GM19025 (cell line): ENCODE measurements at regions not wholly inside any gene's neighbourhood (a gene's known extent, or its start where the extent isn't known, plus 50 kb on each side); places are given as distances from the start of the nearest gene placed in this dataset.
"Not testable (repeated sequence)": the region's sequence is repeated elsewhere in the genome, so short reads cannot be mapped to it uniquely, and the experiment has no call there.

Source experiments
- ATAC-seq: cut with Tn5 transposase; IDR thresholded peaks from one replicate; pipeline ENCODE4 v1.9.1; 2021; ENCODE audit warnings: mild to moderate bottlenecking, low read depth, moderate library complexity; ENCODE audit not compliant: unreplicated experiment

DNA sequence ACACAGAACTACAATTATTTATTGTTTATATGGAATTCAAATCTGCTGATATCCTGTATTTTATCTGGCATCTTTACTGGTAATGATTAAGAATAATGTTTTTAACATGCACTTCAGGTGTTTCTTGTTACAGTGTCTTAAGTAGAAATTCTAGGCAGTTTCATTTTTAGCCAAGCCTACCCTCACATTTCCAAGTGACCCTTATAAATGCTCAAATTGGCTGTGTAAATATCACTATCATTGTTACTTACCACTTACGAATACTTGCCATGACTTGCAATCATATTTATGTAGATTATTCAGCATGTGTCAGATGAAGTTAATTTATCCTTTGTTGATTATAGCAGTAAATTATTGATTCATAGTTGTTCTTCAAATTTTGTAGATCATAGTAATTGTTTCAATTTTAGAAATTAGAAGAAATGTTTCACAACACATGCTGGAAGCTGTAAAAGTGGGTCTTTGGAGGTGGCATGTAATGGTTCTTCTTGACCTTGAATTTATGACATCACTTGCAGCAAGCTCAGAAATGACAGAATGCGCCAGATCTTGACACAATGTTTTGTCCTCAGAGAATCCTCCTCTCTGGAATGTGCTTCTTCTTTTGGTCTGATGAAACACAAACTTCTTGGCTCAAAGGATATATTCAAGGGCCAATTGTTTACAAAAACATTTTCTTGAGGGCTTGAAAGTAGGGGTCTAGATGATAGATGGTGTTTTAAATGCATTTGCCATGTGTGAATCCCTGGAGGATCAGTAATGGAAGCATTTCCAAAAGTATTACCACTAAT, 471.8 kb downstream of the COL12A1 start:
- ATAC-seq: no peak

DNA sequence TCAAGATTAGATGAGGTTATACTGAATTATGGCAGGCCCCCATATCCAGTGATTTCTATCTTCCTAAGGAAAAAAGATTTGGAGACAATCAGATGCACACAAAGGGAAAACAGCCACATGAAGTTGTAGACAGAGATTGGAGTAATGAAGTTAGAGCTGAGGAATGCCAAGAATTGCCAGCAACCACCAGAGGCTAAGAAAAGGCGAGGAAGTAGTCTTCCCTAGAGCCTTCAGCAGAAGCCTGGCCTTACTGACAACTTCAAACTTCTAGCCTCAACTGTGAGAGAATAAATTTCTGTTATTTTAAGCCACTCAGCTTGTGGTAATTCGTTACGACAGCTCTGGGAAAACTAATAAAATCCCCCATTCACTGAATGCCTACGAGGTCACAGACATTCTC, 473.9 kb downstream of the COL12A1 start:
- no peak for ATAC-seq

DNA sequence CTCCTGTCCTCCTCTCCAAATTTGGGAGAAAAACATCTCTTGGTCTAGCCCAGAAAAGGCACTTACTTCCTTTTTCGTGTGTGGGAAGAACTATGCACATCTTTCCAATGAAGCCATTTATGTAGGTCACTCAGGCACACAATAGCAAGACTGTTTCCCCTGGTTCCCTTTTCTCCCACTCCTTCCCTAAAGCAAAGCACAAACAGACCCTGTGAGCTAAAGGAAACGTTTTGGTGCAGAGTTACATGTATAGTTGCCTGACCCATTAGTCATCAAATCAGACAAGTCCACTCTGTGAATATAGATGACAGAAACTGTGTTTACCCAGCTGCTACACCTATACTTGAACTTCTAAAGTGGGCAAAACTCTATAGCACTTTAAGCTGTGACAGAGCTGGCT, 474.6 kb downstream of the COL12A1 start:
- no peak for ATAC-seq

DNA sequence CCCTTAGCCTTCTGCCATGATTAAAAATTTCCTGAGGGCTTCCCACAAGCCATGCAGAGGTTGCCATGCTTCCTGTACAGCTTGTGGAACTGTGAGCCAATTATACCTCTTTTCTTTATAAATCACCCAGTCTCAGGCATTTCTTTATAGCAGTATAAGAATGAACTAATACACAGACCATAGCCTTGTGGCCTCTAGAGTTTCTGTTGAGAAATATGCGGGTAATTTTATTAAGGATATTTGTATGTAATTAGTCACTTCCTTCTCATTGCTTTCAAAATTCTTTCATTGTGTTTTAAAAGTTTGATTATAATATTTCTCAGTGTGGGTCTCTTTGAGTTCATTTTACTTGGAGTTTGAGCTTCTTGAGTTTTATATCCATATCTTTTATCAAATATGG, 484.9 kb downstream of the COL12A1 start:
- no peak for ATAC-seq

DNA sequence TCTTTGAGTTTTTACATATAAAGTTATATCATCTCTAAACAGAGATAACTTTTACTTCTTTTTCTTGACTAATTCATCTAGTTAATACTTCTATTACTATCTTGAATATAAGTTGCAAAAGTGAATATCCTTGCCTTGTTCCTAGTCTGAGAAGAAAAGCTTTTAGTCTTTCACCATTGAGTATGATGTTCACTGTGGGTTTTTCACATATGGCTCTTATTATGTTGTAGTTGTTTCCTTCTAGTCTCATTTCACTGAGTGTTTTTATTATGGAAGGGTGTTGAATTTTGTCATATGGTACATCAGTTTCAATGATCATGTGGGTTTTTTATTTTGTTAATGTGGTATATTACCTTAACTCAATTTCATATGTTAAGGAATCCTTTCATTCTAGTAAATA, 488.3 kb downstream of the COL12A1 start:
- no peak for ATAC-seq

DNA sequence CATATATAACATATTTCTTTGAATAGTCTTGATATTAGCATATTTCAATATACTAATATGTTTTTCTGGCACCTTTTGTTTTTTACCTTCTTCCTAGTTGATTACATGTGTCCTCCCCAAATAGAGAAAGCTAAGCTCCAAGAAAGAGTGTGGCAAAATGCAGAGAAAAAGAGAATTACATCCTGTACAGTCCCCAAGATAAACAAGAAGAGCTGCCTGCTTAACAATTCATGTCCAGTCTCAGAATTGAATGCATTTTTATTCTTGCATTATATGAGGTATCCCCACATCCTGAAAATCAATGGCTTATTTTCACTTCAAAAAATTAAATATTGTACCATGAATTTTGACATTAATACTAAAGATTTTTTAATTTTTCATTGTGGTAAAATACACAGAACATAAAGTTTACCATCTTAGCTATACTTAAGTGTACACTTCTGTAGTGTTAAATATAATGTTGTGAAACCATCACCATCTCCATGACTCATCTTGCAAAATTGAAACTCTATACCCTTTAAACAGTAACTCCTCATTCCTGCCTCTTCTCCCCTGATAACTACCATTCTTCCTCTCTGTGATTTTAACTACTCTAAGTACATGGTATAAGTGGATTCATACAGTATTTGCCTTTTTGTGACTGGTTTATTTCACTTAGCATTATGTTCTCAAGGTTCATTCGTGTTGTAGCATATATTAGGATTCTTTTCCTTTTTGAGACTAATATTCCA, 490.3 kb downstream of the COL12A1 start:
- ATAC-seq: no peak

DNA sequence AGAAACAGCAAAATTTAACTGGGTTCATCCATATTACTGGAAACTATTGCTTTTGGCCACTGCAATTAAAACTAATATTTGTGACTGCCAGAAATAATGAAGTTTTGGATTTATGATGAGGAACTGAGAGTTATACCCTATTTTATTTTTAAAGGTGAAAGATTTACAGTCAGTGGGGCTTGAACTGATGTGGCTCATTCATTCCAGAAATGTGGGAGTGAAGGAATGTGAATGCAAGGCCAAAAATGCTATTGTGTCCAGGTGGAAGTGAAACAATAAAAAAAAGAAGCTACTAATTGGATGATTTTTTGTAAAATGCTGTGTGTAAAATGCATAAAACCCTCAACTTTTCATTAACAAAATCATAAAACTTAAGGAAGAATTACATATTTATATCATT, 491.9 kb downstream of the COL12A1 start:
- ATAC-seq: no peak

DNA sequence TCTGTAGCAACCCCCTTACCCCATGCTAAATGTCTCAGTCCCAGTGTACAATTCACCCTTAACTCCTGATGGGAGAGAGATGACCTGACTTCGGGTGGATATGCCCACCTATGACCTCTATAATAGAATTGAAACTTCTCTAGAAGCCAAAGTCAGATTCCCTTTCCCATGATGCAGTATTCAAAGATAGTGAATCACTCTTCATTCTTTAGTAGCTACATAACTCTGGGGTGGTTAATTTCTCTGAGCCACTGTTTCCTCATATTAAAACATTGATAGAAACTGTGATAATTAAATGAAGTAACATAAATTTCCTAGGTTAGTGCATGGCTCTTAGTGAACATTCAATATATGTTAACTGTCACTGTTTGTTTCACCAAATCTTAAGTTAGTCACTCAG, 500.4 kb downstream of the COL12A1 start:
- no peak for ATAC-seq

DNA sequence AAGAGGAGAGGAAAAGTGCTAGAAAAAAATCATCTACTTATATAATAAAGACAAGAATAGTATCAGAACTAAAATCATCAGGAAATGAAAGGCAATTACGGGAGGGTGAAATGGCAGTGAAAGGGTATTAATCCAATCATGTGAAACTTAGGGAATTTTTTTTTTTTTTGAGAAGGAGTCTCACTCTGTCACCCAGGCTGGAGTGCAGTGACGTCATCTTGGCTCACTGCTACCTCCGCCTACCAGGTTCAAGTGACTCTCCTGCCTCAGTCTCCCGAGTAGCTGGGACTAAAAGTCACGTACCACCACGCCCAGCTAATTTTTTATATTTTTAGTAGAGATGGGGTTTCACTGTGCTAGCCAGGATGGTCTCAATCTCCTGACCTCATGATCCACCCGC, 501.3 kb downstream of the COL12A1 start:
- ATAC-seq: not testable (repeated sequence)

DNA sequence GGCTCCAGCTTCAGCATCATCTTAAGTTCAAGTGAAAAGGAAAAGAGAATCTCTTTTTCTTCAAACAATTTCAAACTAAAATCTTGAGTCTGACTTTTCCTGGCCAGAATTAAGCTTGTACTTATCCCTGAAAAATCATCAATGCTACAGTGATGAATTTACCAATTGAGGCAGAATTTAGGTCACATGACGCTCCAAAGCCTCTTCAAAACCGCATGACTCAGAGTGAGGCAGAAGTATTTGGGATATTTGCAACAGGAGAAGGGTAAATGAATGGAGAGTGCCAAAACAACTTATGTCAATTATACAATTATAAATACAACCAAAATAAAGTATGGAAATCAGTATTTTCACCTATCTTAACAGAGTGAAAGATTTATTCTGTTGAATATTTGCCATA, 515.5 kb downstream of the COL12A1 start:
- ATAC-seq: no peak

DNA sequence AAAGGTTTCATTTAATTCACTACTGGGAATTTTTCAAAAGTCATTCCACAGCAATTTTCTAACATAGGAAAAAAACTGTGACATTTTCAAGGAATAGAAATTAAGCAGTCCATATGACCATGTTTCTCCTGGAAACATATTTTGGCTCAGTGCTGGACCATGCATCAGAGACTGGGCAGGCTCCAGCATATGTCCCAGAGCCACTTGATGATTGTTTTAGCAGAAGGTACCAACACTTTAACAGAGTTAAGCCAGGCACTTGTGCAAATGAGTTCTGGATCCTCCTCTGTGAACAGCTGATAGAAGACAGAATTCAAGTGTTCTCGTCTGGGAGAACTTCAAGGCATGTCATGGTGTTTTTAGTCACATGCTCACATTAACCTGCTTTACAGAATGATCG, 516.3 kb downstream of the COL12A1 start:
- ATAC-seq: no peak

DNA sequence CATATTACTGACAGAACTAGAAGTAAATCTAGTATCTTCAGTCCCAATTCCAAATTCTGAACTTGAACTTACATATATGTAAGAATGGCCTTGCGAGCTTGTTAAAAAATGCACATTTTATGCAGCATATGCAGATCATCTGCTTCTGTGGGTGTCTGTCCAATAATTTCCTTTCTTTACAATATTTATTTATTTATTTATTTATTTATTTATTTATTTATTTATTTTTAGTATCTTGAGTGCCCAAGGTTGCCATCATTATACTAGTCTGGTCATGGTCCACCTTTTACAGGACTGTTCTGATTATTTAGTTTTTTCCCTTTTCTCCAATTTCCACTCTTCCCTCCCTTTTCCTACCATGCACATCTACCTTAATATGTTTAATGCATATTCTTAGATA, 528.4 kb downstream of the COL12A1 start:
- ATAC-seq: no peak

DNA sequence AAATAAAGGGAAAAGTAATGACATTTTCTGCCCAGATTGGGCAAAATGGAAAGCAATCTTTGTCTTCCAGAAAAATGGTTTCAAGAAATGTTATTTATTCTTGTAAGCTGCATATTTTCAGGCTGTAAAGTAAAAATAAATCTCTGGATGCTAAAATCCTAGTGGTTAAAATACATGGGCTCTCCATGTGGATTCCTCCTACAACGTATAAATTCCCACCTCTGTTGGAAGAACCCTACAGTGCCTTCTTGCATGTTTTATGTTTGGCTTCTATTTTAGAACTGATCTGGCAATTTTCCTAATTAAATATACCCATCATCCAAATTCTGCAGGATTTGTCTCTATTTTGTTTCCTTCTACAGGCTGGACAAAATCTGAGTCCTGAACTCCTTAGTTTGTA, 528.9 kb downstream of the COL12A1 start:
- ATAC-seq: no peak

DNA sequence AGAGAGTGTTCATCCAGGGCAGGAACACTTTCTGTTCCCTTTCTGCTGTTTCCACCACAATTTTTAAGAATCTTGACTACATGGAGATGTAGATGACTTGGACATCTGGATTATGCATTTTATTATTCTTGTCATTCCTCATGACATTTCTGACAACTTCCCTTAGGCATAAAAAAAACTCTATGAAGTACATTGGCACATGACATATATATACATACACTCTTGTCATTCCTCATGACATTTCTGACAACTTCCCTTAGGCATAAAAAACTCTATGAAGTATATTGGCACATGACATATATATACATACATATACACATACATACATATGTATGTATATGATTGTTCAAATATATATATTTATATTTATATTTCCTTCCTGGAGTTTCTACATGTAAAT, 531.5 kb downstream of the COL12A1 start:
- no peak for ATAC-seq

DNA sequence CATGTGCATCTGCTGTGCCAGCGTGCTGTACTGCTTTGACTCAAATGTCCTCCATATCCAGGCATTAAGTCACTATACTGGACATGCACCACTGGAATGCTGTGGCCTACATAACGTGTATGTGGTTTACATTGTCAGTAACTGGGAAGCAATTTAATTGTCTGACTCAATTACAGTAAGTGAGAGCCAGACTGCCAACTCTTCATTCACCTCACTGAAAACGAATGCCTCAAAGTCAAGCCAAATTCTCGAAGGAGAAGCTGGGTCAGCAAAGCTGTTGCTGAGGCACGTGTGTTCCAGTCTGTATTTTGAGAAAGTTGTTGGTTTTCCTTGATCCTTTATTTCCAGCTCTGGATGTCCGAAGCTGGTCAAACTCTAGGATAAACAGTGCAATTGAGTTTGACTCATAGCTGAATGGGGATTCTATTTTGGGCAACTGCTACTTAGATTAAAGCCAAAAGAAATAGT, 534.3 kb downstream of the COL12A1 start:
- no peak for ATAC-seq

DNA sequence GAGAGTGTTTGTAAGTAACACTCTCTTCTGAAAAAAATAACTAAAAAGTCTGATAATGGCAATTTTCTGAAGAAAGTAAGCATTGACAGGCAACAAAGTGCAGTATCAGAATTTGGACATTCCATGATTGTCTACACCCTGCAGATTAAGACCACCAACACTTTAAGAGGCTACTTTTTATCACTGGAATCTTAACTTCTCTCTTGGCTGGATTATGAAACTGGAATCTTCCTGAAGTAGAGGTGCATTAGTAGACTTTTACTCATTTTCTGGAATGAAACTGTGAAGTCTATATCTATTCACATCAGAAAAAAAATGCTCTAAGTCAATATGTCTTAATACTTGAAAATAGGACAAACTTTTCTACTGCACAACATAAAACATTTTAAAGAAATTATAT, 547.5 kb downstream of the COL12A1 start:
- ATAC-seq: no peak

DNA sequence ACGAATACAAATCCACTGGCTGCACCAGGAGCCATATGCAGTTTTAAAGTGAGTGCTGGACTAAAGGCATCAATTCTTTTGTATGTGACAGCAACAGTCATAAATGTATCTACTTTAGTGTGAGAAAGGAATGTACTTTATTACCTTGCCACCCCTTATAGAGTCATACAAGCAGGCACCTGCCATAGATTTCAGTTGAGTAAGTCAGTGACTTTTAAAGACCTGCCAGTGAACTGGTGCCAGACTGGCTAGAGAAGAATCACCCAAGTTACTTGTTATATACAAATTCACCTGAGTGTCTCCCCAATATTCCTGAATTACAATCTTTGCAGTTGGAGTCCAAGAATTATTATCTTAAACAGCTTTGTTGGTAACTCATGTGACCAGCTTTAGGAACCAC, 547.9 kb downstream of the COL12A1 start:
- ATAC-seq: no peak

DNA sequence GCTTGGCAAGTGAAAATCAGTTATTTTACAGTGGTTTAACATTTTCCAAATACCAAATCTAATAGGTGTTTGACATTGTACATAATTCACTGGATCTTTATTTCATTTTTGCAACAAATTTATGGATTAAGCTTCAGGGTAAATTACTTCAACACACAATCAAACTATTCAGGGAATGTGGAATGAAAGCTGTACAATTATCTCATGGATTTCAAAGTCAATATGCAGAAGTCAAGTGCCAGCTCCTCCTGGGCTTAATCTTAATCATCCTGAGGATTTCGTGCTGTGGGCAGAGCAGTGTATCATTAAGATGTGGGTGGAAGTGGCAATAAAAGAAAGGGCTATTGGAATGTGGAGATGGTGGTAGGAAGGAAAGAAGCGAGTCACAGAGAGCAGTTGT, 548.8 kb downstream of the COL12A1 start:
- no peak for ATAC-seq

DNA sequence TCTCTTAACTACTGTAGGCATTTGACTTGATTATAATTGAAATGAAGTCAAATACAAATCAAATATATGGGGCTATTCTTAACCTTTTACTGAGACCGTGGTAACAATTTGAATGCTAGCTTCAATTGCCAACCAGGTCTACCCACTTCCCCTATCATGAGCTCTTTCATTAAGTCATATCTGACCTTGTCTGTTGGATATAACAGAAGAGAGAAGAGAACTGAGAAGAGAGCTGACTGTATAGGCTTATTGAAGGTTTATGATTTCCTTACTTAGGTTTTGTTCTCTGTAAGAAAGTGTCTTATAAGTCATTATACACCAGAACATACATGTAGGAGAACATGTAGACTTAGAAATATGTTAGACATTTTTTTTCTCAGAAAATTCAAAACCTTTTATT, 549.4 kb downstream of the COL12A1 start:
- no peak for ATAC-seq

DNA sequence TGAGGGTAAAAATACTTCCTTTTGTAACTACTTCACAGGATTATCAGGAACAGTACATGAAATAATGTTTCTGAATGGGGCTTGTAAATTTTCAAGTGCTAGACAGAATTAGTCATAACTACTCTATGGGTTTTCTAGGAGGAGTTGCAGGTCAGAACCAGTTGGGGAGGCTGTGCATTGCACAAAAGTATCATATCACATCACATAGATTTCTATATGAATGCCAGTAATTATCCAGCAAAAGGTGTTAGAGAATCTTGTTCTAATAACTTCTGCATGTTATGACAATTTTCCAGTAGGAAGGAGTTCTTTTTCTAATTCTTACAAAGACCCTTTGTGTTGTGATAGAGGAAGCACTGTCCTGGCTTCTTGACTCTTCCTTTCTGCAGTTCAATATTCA, 551.6 kb downstream of the COL12A1 start:
- ATAC-seq: no peak

DNA sequence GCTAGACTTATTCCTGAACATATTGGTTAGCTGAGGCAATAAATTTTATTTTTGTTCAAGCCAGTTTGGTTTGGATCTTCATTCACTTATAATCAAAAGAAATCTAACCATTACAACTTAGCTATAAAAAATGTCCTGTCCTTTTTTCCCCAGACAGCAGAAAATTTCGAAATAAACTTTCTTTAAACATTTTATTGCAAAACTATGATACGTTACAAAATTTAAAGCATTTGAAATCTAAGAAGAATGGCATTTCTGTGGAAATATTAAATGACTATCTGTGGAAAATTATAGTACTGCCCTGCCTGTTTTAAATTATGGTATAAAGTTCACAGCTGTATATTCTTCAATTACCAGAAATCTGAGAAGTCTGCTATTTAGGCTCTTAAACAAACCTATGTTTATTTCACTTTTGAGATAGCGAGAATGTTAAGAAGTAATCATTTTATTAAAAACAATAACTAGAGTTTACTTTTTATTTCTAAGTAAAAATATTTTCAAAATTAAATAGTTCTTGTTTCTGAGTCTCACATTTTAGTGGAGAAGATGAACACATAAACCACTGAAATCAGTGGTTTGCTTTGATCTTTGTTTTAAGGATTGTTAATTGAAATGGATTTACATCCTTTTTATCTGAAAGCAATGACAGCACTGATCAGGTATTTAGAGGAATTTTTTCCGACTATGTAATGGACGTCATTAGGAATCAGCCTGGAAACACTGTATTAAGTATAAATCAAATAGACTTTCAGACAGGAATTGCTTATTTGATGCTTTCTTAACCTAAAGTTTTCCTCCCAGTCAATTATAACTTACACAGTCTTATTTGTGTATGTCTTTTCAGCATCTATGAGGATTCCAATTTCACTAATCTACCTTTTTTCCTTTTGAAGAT, 553.7 kb downstream of the COL12A1 start:
- no peak for ATAC-seq
